ENCODE measurements at regions not wholly inside any gene's neighbourhood (a gene's known extent, or its start where the extent isn't known, plus 50 kb on each side); places are given as distances from the start of the nearest gene placed in this dataset.

- DNase-seq (ENCODE audit: low spot score) = no peak
Measured at GRCh38 chr13:47826471-47826870, 174.6 kb downstream of the SUCLA2 start.

DNA sequence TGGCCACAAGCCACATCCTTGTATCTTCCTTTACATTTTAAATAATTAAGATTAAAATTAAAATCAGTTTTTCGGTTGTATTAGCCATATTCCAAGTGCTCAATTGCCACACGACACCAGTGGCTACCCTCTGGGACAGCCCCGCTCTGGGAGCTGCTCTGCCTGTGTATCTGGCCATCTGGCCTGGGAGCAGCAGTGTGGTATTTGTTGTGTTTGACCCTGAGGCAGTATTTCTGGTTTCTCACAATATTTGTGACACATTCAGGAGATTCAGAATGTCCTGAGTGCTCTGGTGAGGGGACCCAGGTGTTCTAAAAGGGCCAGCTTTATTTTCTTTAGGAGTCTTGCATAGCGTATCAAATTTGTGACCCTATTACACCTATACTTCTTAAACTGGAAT, 179.0 kb downstream of the SUCLA2 start:
- DNase-seq (ENCODE audit: low spot score) = no peak

- DNase-seq (ENCODE audit: low spot score) = no peak
Measured at GRCh38 chr13:47816831-47817230, 184.2 kb downstream of the SUCLA2 start.

DNA sequence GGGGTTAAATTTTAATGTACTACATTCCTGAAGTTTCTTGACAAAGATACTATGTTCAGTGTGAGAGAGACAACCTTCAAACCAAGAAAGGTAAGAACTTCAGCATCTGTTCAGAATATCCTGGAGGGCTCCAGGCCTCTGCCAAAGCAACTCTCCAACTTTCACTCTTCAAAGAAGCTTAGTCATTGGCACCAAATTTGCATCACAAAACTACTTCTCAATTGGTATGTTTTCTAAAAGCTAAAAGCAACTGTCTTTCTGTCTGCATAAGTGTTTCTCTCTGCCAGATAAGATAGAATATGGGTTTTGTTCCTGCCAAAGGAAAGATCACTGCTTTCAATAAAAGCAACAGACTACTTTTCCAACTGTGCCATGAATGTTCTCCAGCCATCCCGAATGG, 187.4 kb downstream of the SUCLA2 start:
- DNase-seq (ENCODE audit: low spot score) = no peak

GRCh38 chr13:47809411-47809810, 191.7 kb downstream of the SUCLA2 start:
- no peak for DNase-seq (ENCODE audit: low spot score)

- DNase-seq (ENCODE audit: low spot score) = no peak
Measured at GRCh38 chr13:47803131-47803530, 197.9 kb downstream of the SUCLA2 start.

- no peak for DNase-seq (ENCODE audit: low spot score)
Measured at GRCh38 chr13:47801555-47801954, 199.5 kb downstream of the SUCLA2 start.

DNA sequence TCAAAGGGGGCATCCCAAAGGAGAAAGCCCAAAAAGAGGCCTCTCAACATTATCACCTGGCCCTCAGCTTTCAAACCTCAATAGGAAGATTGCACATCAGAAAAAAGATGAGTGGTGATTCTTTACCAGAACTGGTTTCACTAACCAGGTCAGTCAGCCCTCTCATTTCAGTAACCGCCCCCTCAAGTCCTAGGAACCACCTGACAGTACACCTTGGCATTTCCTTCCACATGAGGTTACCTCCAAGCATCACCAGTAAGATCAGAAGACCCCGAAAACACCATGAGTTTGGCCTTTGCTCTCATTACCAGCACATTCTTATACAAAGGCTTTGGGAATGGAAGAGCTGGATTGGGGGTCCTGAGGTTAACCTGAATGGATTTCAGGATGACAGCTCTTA, 200.5 kb downstream of the SUCLA2 start:
- no peak for DNase-seq (ENCODE audit: low spot score)

- DNase-seq (ENCODE audit: low spot score) = peak; percentile 52
Measured at GRCh38 chr13:47798906-47799305, 202.2 kb downstream of the SUCLA2 start.

DNA sequence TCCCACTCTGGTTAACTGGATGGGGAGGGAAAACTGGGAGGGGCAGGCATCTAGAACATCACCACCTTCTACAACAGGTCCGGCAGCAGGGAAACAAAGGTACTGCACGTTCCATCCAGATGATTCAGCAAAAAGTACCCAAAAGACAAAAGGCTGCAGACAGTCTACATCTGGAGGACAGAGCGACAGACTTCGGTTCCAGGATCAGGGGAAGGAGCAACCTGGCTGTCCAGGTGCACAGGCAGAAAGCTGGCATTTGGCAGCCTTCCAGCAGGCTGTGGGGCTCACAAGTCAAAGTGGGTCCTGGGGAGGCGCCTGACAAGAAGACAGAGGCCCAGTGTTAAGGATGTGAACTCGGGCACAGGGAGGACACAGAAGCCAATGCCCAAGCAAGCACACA, 202.9 kb downstream of the SUCLA2 start:
- no peak for DNase-seq (ENCODE audit: low spot score)

- peak; percentile 39 for DNase-seq (ENCODE audit: low spot score)
Measured at GRCh38 chr13:47796816-47797215, 204.3 kb downstream of the SUCLA2 start.

- DNase-seq (ENCODE audit: low spot score) = peak; percentile 37
Measured at GRCh38 chr13:47794963-47795362, 206.1 kb downstream of the SUCLA2 start.

DNA sequence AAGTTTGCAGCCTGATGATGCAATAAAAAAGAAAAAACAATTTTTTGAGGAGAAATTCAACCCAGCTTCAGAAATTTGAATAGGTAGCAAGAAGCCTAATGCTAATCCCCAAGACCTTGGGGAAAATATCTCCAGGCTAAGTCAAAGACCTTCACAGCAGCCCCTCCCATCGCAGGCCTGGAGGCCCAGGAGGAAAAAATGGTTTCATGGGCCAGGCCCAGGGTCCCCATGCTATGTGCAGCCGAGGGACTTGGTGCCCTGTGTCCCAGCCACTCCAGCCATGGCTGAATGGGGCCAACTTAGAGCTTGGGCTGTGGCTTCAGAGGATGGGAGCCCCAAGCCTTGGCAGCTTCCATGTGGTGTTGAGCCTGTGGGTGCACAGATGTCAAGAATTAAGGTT, 210.3 kb downstream of the SUCLA2 start:
- no peak for DNase-seq (ENCODE audit: low spot score)

- DNase-seq (ENCODE audit: low spot score) = no peak
Measured at GRCh38 chr13:47788844-47789243, 212.2 kb downstream of the SUCLA2 start.

GRCh38 chr13:47774671-47774994, 226.4 kb downstream of the SUCLA2 start:
- no peak for DNase-seq (ENCODE audit: low spot score)

DNA sequence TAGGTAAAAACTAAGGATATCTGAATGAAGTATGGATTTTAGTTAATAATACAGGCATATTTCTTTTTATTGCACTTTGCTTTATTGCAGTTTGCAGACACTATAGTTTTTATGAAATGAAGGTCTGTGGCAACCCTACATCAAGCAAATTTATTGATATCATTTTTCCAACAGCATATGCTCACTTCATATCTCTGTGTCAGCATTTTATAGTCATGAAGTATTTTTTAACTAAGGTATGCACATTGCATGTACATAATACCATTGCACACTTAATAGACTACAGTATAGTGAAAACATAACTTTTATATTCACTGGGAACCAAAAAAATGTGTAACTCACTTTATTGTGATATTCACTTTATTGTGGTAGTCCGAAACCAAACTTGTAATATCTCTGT, 236.3 kb downstream of the SUCLA2 start:
- DNase-seq (ENCODE audit: low spot score) = no peak

GRCh38 chr13:47757466-47758080, 243.5 kb downstream of the SUCLA2 start:
- DNase-seq (ENCODE audit: low spot score) = no peak

DNA sequence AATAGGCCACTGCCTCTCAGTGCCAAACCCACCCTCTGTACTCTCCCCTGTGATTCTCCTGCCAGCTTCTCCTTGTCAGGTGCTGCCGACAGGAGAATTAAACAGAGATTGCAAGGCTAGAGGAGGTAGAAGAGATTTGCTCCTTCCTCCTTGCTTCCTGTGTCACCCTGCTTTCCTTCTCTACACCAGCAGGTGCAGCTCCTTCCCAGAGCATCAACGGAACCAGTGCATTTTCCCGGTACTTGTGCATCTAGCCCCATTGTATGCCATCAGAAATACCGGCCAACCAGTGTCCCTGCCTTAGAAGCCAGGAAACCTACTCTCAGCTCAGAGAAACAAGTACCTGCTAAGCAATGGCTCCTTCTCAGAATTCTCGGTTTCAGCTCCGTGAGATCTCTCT, 253.2 kb downstream of the SUCLA2 start:
- no peak for DNase-seq (ENCODE audit: low spot score)

DNA sequence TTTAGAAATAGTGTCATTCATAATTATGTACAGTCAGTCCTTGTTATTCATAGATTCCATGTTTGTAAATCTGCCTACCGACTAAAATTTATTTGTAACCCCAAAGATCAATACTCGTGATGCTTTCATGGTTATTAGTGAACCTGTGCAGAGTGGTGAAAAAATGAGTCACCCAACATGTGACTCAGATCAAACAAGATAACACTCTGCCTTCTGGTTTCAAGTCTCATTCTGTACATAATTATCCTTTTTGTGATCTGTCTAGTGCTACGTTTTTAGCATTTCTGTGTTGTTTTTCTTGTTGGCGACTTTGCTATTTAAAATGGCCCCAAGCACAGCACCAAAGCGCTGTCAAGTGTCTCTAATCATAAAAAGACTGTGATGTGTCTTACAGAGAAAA, 274.7 kb downstream of the SUCLA2 start:
- DNase-seq (ENCODE audit: low spot score) = no peak

- DNase-seq (ENCODE audit: low spot score) = no peak
Measured at GRCh38 chr13:47723898-47724297, 277.2 kb downstream of the SUCLA2 start.

GRCh38 chr13:47719164-47719563, 281.9 kb downstream of the SUCLA2 start:
- no peak for DNase-seq (ENCODE audit: low spot score)

DNA sequence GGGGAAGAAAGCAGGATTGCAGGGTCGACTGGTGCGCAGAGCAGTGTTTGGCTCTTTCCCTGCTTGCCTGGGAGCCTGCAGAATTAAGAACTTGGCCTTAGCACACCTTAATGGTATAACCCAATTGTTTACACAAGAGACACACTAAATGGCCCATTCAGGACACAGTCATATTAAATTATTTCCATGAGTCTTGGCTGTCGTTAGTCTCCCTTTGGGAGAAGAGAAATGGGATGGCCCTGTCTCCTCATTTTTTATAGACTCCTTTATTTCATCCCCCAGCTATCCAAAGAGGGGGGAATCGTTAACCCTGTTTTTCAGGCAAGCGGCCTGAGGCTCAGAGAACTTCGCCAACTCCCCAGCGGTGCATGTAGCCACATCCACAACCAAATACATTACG, 282.5 kb downstream of the SUCLA2 start:
- no peak for DNase-seq (ENCODE audit: low spot score)

GRCh38 chr13:47708386-47708785, 292.7 kb downstream of the SUCLA2 start:
- peak; percentile 21 for DNase-seq (ENCODE audit: low spot score)

- no peak for DNase-seq (ENCODE audit: low spot score)
Measured at GRCh38 chr13:47707414-47707813, 293.7 kb downstream of the SUCLA2 start.

DNA sequence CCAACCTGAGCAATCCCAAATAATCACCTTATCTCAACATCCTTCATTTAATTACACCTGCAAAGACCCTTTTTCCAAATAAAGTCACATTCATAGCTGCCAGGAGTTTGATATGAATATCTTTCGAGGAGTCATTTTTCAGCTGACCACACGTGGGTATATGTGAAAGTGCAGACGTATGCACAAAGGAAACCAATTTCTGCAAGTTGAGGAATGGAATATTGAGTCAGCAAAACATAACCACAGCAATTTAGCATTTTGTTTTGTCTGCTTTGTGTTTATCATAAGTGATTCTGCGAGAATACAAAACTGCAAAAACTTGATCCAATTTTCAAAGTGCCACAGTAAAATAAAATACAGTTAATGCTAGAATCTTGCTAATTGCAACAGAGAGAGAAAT, 295.9 kb downstream of the SUCLA2 start:
- DNase-seq (ENCODE audit: low spot score) = no peak

All from AG20443 (cell line).